GM19455 (cell line): ENCODE measurements at regions not wholly inside any gene's neighbourhood (a gene's known extent, or its start where the extent isn't known, plus 50 kb on each side); places are given as distances from the start of the nearest gene placed in this dataset.

ENCODE experiments used
- ATAC-seq: cut with Tn5 transposase; IDR thresholded peaks from one replicate; pipeline ENCODE4 v1.9.1; 2021; ENCODE audit not compliant: unreplicated experiment

- no peak for ATAC-seq
These were observed 142.4 kb downstream of the CYLD start for GRCh38 chr16:50884066-50884860.

- no peak for ATAC-seq
These were observed 140.1 kb downstream of the CYLD start for GRCh38 chr16:50881956-50882355.

GRCh38 chr16:50881331-50881830, 139.5 kb downstream of the CYLD start:
- ATAC-seq, result no peak

GRCh38 chr16:50880926-50881325, 139.0 kb downstream of the CYLD start:
- ATAC-seq, result no peak

- no peak for ATAC-seq
These were observed 138.2 kb downstream of the CYLD start for GRCh38 chr16:50879873-50880695.

- ATAC-seq, result no peak
These were observed 137.2 kb downstream of the CYLD start for GRCh38 chr16:50878966-50879615.

GRCh38 chr16:50878536-50878935, 136.7 kb downstream of the CYLD start:
- no peak for ATAC-seq

- ATAC-seq, result no peak
These were observed 134.4 kb downstream of the CYLD start for GRCh38 chr16:50876263-50876662.

- ATAC-seq, result no peak
These were observed 126.7 kb downstream of the CYLD start for GRCh38 chr16:50868577-50868976.

GRCh38 chr16:50866806-50867205, 124.9 kb downstream of the CYLD start:
- ATAC-seq, result no peak

- ATAC-seq, result no peak
These were observed 122.5 kb downstream of the CYLD start for GRCh38 chr16:50864386-50864785.

- no peak for ATAC-seq
These were observed 121.8 kb downstream of the CYLD start for GRCh38 chr16:50863644-50864144.

GRCh38 chr16:50862818-50863643, 121.1 kb downstream of the CYLD start:
- no peak for ATAC-seq

GRCh38 chr16:50861970-50862411, 120.1 kb downstream of the CYLD start:
- ATAC-seq, result no peak

- ATAC-seq, result no peak
These were observed 119.6 kb downstream of the CYLD start for GRCh38 chr16:50861451-50861850.

- no peak for ATAC-seq
These were observed 117.9 kb downstream of the CYLD start for GRCh38 chr16:50859628-50860360.

GRCh38 chr16:50858877-50859627, 117.2 kb downstream of the CYLD start:
- ATAC-seq, result no peak

- no peak for ATAC-seq
These were observed 116.5 kb downstream of the CYLD start for GRCh38 chr16:50858376-50858775.

- no peak for ATAC-seq
These were observed 116.0 kb downstream of the CYLD start for GRCh38 chr16:50857881-50858280.
